HepG2 (cell line): ENCODE measurements at regions not wholly inside any gene's neighbourhood (a gene's known extent, or its start where the extent isn't known, plus 50 kb on each side); places are given as distances from the start of the nearest gene placed in this dataset.
A peak's percentile ranks its signal among the peaks of the same experiment; 100 is the strongest.

Source experiments
- ATAC-seq: fragments of 200-7000 bp; cut with Tn5 transposase; 3 replicates; pipeline ENCODE4 v1.9.1; 2020; ENCODE audit warnings: mild to moderate bottlenecking, moderate library complexity
- BruUV-seq: library from RNA; stranded (reverse); fragments of 400-500 nt; replicated peaks from 2 replicates; lab custom pipeline; 2021; lab: Mats Ljungman, UMichigan
- CTCF ChIA-PET: fragments of 300-600 bp; formaldehyde crosslinking; extraction: SDS; loops from one replicate; lab custom pipeline; 2021; ENCODE audit warnings: low total read pairs, inconsistent platforms, low intra/inter-chr PET ratio; lab: Yijun Ruan, JAX
- POLR2A ChIA-PET: fragments of 350-600 bp; sonication (Branson Sonifier 250); formaldehyde crosslinking; loops from one replicate; lab custom pipeline; 2020; ENCODE audit warnings: antibody characterized with exemption, inconsistent platforms; lab: Yijun Ruan, JAX
- DNase-seq: peaks from one replicate; pipeline ENCODE4 v3.0.0-alpha.2; 2015; ENCODE audit warnings: low spot score
- FAIRE-seq: peaks from 3 replicates; lab custom pipeline; 2011; peaks lifted over from hg19 to GRCh38; lab: Jason Lieb, UNC
- H2AFZ ChIP-seq: one replicate; pipeline ENCODE4 v1.6.1; 2011; ENCODE audit warnings: low read length, inconsistent platforms
- H3K27ac ChIP-seq: fragments of 300-600 bp; 3 replicates; pipeline ENCODE4 v1.8.0; 2011; ENCODE audit warnings: mixed run types, mild to moderate bottlenecking, mixed read lengths, low read length, inconsistent platforms; ENCODE audit not compliant: insufficient read depth; ENCODE audit errors: extremely low read length
- H3K27me3 ChIP-seq, 2 experiments: fragments of 200-600 bp in 1 of 2; 2 replicates in 1 of 2; 3 replicates in 1 of 2; pipeline versions ENCODE4 v1.6.0 to v1.8.0; 2011; ENCODE audit warnings: low read length in 2 of 2, mild to moderate bottlenecking in 2 of 2, moderate library complexity in 2 of 2, inconsistent platforms in 1 of 2; ENCODE audit not compliant: insufficient read depth in 2 of 2, control insufficient read depth in 1 of 2
- H3K36me3 ChIP-seq, 2 experiments: fragments of 200-600 bp in 1 of 2; replicated peaks in 1 of 2; 2 replicates in 1 of 2; 3 replicates in 1 of 2; pipeline versions ENCODE4 v1.5.1 to v1.8.0; 2011; ENCODE audit warnings: low read length in 2 of 2, inconsistent platforms in 1 of 2; ENCODE audit not compliant: insufficient read depth in 2 of 2, control insufficient read depth in 1 of 2
- H3K4me1 ChIP-seq: 2 replicates; pipeline ENCODE4 v1.5.1; 2012; ENCODE audit warnings: low read length, inconsistent platforms; ENCODE audit not compliant: insufficient read depth
- H3K4me2 ChIP-seq: 2 replicates; pipeline ENCODE4 v1.6.0; 2011; ENCODE audit warnings: low read depth, low read length, inconsistent platforms
- H3K4me3 ChIP-seq, 3 experiments: fragments of 200-600 bp in 1 of 3; sonication (generic), shearing (Covaris generic) in 1 of 3; replicated peaks in 1 of 3; 2 replicates each; pipeline ENCODE4 v1.5.1; 2011 to 2016; ENCODE audit warnings: low read length in 3 of 3, inconsistent platforms in 2 of 3, low read depth in 2 of 3, mild to moderate bottlenecking in 2 of 3, control low read depth in 1 of 3, mixed read lengths in 1 of 3; ENCODE audit not compliant: insufficient read depth in 1 of 3
- H3K79me2 ChIP-seq: one replicate; pipeline ENCODE4 v1.6.1; 2011; ENCODE audit warnings: low read length, inconsistent platforms; ENCODE audit not compliant: insufficient read depth
- H3K9ac ChIP-seq: 2 replicates; pipeline ENCODE4 v1.6.0; 2011; ENCODE audit warnings: mild to moderate bottlenecking, low read depth, low read length, inconsistent platforms; ENCODE audit not compliant: insufficient read depth
- H3K9me3 ChIP-seq: 2 replicates; pipeline ENCODE4 v1.5.1; 2012; ENCODE audit warnings: mild to moderate bottlenecking, low read length
- H4K20me1 ChIP-seq: 2 replicates; pipeline ENCODE4 v1.6.0; 2011; ENCODE audit warnings: inconsistent platforms, mild to moderate bottlenecking, low read length, moderate library complexity; ENCODE audit not compliant: insufficient read depth
- MAFF ChIP-seq: IDR thresholded peaks from 2 replicates; pipeline ENCODE4 v1.6.1; 2011; ENCODE audit warnings: low read depth, low read length, improper control_type of control experiment
- MAFK ChIP-seq, 2 experiments: IDR thresholded peaks in 1 of 2; conservative IDR thresholded peaks in 1 of 2; 2 replicates each; pipeline ENCODE4 v1.6.1; 2011; ENCODE audit warnings: improper control_type of control experiment in 2 of 2, low read length in 2 of 2
- STAG1 ChIP-seq: sonication (generic); formaldehyde crosslinking; IDR thresholded peaks from 2 replicates; pipeline ENCODE4 v1.4.0; 2020; ENCODE audit warnings: missing genetic modification reagents
- ZSCAN12 ChIP-seq: sonication (generic); formaldehyde crosslinking; IDR thresholded peaks from 2 replicates; pipeline ENCODE4 v1.9.0; 2021; ENCODE audit warnings: mild to moderate bottlenecking, missing genetic modification reagents
- WGBS: methylation state at CpG from one replicate; pipeline ENCODE4 v1.1.6; 2017; ENCODE audit warnings: low lambda C conversion rate; 5-methylcytosine and 5-hydroxymethylcytosine counted together
- in situ Hi-C: cut with HindIII; loops from 2 replicates; pipeline ENCODE4 v1.10.0; 2017; ENCODE audit warnings: low pct_unique_long_range_greater_than_20kb; ENCODE audit not compliant: extremely low pct_ligation_motif_present
- intact Hi-C: fragments of 100-400 bp; cut with micrococcal nuclease; formaldehyde crosslinking; loops from one replicate; pipeline ENCODE4 v1.10.0; 2022; ENCODE audit not compliant: unreplicated experiment
- TF ChIP-seq, protein P1 (sequence below): sonication (generic); formaldehyde crosslinking; IDR thresholded peaks from 2 replicates; pipeline ENCODE4 v1.8.1; 2023; ENCODE audit warnings: mild to moderate bottlenecking, missing genetic modification reagents, borderline replicate concordance
- TF ChIP-seq, protein P2 (sequence below): sonication (generic); formaldehyde crosslinking; IDR thresholded peaks from 2 replicates; pipeline ENCODE4 v1.5.0; 2020; ENCODE audit warnings: missing genetic modification reagents, mild to moderate bottlenecking, borderline replicate concordance

DNA sequence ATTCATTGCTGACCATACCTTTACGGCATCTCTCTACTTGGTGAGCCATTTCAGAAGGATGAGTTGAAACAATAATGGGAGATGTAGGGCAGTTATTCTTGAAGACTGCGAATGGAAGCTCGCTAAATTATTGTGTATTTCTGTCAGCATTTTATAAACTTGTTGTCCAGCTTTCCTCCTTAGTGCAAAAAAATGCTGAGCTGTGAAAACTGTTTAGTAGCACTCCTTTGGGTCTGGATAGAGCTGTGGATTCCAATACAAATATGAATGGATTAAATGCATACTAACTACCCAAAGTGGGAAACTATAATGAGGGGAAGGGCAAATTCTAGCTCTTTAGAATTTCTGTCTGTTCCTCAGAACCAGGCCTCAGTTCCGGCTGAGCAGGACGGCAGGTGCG is 461.6 kb downstream of the TXNL1 start:
- TF ChIP-seq, protein P1, sequence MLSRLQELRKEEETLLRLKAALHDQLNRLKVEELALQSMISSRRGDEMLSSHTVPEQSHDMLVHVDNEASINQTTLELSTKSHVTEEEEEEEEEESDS (CRISPR knock-in tag): no peak
- peak; percentile 70 for TF ChIP-seq MAFF
- TF ChIP-seq MAFK (conservative IDR thresholded peaks at IDR 0.05 in 1 of 2, IDR thresholded peaks at IDR 0.05 in 1 of 2; ENCODE audit: low read length in 2 of 2): peak; percentile 66 to 85
- no peak for DNase-seq
- ChIA-PET CTCF (no interaction called here), POLR2A (no interaction called here)
- no peak overlapping the region for H3K4me2 ChIP-seq
- no peaks in the 10 kb centered on the region for H3K79me2 ChIP-seq
- WGBS: 58% methylated on average over 6 of the region's 6 CpGs
- no peaks in the 10 kb centered on the region for H3K36me3 ChIP-seq
- H3K9me3 ChIP-seq: peaks cover 68% of the 10 kb centered on the region
- H3K9ac ChIP-seq: no peak overlapping the region
- H4K20me1 ChIP-seq: no peaks in the 10 kb centered on the region
- no peak overlapping the region for H2AFZ ChIP-seq
- no peak overlapping the region for H3K4me3 ChIP-seq
- no peaks in the 10 kb centered on the region for H3K4me1 ChIP-seq
- no peak for FAIRE-seq
- no peak overlapping the region for H3K27ac ChIP-seq
- H3K27me3 ChIP-seq: no peaks in the 10 kb centered on the region
- ATAC-seq: no peak
- no TSS peak for BruUV-seq
- intact Hi-C loops: no loop called here
- in situ Hi-C loops: no loop called here

GRCh38 chr18:56175330-56176001 is 462.9 kb downstream of the TXNL1 start:
- H3K27me3 ChIP-seq: no peaks in the 10 kb centered on the region
- ChIA-PET CTCF (no interaction called here), POLR2A (no interaction called here)
- 29% methylated on average over 7 of the region's 7 CpGs for WGBS
- no peak overlapping the region for H3K4me2 ChIP-seq
- no peaks in the 10 kb centered on the region for H3K36me3 ChIP-seq
- H2AFZ ChIP-seq: no peak overlapping the region
- FAIRE-seq (no peak), DNase-seq (no peak), ATAC-seq (no peak)
- no peak overlapping the region for H3K9ac ChIP-seq
- no peaks in the 10 kb centered on the region for H4K20me1 ChIP-seq
- H3K4me1 ChIP-seq: no peaks in the 10 kb centered on the region
- H3K79me2 ChIP-seq: no peaks in the 10 kb centered on the region
- BruUV-seq: no TSS peak
- peaks cover 73% of the 10 kb centered on the region for H3K9me3 ChIP-seq
- intact Hi-C loops (no loop called here), in situ Hi-C loops (no loop called here)
- no peak overlapping the region for H3K27ac ChIP-seq
- H3K4me3 ChIP-seq: no peak overlapping the region
- TF ChIP-seq STAG1 (CRISPR knock-in tag) (no peak), ZSCAN12 (CRISPR knock-in tag) (no peak)
- TF ChIP-seq, protein P2, sequence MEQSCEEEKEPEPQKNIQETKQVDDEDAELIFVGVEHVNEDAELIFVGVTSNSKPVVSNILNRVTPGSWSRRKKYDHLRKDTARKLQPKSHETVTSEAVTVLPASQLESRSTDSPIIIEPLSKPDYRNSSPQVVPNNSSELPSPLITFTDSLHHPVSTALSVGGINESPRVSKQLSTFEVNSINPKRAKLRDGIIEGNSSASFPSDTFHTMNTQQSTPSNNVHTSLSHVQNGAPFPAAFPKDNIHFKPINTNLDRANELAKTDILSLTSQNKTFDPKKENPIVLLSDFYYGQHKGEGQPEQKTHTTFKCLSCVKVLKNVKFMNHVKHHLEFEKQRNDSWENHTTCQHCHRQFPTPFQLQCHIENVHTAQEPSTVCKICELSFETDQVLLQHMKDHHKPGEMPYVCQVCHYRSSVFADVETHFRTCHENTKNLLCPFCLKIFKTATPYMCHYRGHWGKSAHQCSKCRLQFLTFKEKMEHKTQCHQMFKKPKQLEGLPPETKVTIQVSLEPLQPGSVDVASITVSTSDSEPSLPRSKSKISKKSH (CRISPR knock-in tag): no peak
